HepG2 (cell line): ENCODE measurements at regions not wholly inside any gene's neighbourhood (a gene's known extent, or its start where the extent isn't known, plus 50 kb on each side); places are given as distances from the start of the nearest gene placed in this dataset.

ENCODE experiments used
- ATAC-seq: fragments of 200-7000 bp; cut with Tn5 transposase; 3 replicates; pipeline ENCODE4 v1.9.1; 2020; ENCODE audit warnings: mild to moderate bottlenecking, moderate library complexity
- BruUV-seq: library from RNA; stranded (reverse); fragments of 400-500 nt; replicated peaks from 2 replicates; lab custom pipeline; 2021; lab: Mats Ljungman, UMichigan
- CTCF ChIA-PET: fragments of 300-600 bp; formaldehyde crosslinking; extraction: SDS; loops from one replicate; lab custom pipeline; 2021; ENCODE audit warnings: low total read pairs, inconsistent platforms, low intra/inter-chr PET ratio; lab: Yijun Ruan, JAX
- POLR2A ChIA-PET: fragments of 350-600 bp; sonication (Branson Sonifier 250); formaldehyde crosslinking; loops from one replicate; lab custom pipeline; 2020; ENCODE audit warnings: antibody characterized with exemption, inconsistent platforms; lab: Yijun Ruan, JAX
- DNase-seq: peaks from one replicate; pipeline ENCODE4 v3.0.0-alpha.2; 2015; ENCODE audit warnings: low spot score
- FAIRE-seq: peaks from 3 replicates; lab custom pipeline; 2011; peaks lifted over from hg19 to GRCh38; lab: Jason Lieb, UNC
- H2AFZ ChIP-seq: one replicate; pipeline ENCODE4 v1.6.1; 2011; ENCODE audit warnings: low read length, inconsistent platforms
- H3K27ac ChIP-seq: fragments of 300-600 bp; 3 replicates; pipeline ENCODE4 v1.8.0; 2011; ENCODE audit warnings: mixed run types, mild to moderate bottlenecking, mixed read lengths, low read length, inconsistent platforms; ENCODE audit not compliant: insufficient read depth; ENCODE audit errors: extremely low read length
- H3K27me3 ChIP-seq, 2 experiments: fragments of 200-600 bp in 1 of 2; 2 replicates in 1 of 2; 3 replicates in 1 of 2; pipeline versions ENCODE4 v1.6.0 to v1.8.0; 2011; ENCODE audit warnings: low read length in 2 of 2, mild to moderate bottlenecking in 2 of 2, moderate library complexity in 2 of 2, inconsistent platforms in 1 of 2; ENCODE audit not compliant: insufficient read depth in 2 of 2, control insufficient read depth in 1 of 2
- H3K36me3 ChIP-seq, 2 experiments: fragments of 200-600 bp in 1 of 2; replicated peaks in 1 of 2; 2 replicates in 1 of 2; 3 replicates in 1 of 2; pipeline versions ENCODE4 v1.5.1 to v1.8.0; 2011; ENCODE audit warnings: low read length in 2 of 2, inconsistent platforms in 1 of 2; ENCODE audit not compliant: insufficient read depth in 2 of 2, control insufficient read depth in 1 of 2
- H3K4me1 ChIP-seq: 2 replicates; pipeline ENCODE4 v1.5.1; 2012; ENCODE audit warnings: low read length, inconsistent platforms; ENCODE audit not compliant: insufficient read depth
- H3K4me2 ChIP-seq: 2 replicates; pipeline ENCODE4 v1.6.0; 2011; ENCODE audit warnings: low read depth, low read length, inconsistent platforms
- H3K4me3 ChIP-seq, 3 experiments: fragments of 200-600 bp in 1 of 3; sonication (generic), shearing (Covaris generic) in 1 of 3; replicated peaks in 1 of 3; 2 replicates each; pipeline ENCODE4 v1.5.1; 2011 to 2016; ENCODE audit warnings: low read length in 3 of 3, inconsistent platforms in 2 of 3, low read depth in 2 of 3, mild to moderate bottlenecking in 2 of 3, control low read depth in 1 of 3, mixed read lengths in 1 of 3; ENCODE audit not compliant: insufficient read depth in 1 of 3
- H3K79me2 ChIP-seq: one replicate; pipeline ENCODE4 v1.6.1; 2011; ENCODE audit warnings: low read length, inconsistent platforms; ENCODE audit not compliant: insufficient read depth
- H3K9ac ChIP-seq: 2 replicates; pipeline ENCODE4 v1.6.0; 2011; ENCODE audit warnings: mild to moderate bottlenecking, low read depth, low read length, inconsistent platforms; ENCODE audit not compliant: insufficient read depth
- H3K9me3 ChIP-seq: 2 replicates; pipeline ENCODE4 v1.5.1; 2012; ENCODE audit warnings: mild to moderate bottlenecking, low read length
- H4K20me1 ChIP-seq: 2 replicates; pipeline ENCODE4 v1.6.0; 2011; ENCODE audit warnings: inconsistent platforms, mild to moderate bottlenecking, low read length, moderate library complexity; ENCODE audit not compliant: insufficient read depth
- CHCHD3 ChIP-seq: sonication (generic); formaldehyde crosslinking; IDR thresholded peaks from 2 replicates; pipeline ENCODE4 v1.8.0; 2022; ENCODE audit warnings: mild to moderate bottlenecking, missing genetic modification reagents, moderate library complexity
- FOSL1 ChIP-seq: sonication (generic); formaldehyde crosslinking; IDR thresholded peaks from 2 replicates; pipeline ENCODE4 v1.9.0; 2021; ENCODE audit warnings: missing genetic modification reagents, borderline replicate concordance
- HDAC1 ChIP-seq: sonication (generic); formaldehyde crosslinking; IDR thresholded peaks from 2 replicates; pipeline ENCODE4 v1.5.1; 2020; ENCODE audit warnings: mild to moderate bottlenecking, missing genetic modification reagents
- MZF1 ChIP-seq: sonication (generic); formaldehyde crosslinking; IDR thresholded peaks from 2 replicates; pipeline ENCODE4 v1.8.1; 2023; ENCODE audit warnings: mild to moderate bottlenecking, missing genetic modification reagents, borderline replicate concordance
- NR2F2 ChIP-seq: IDR thresholded peaks from 2 replicates; pipeline ENCODE4 v1.6.1; 2012; ENCODE audit warnings: low read depth, inconsistent platforms, borderline replicate concordance
- RARA ChIP-seq: IDR thresholded peaks from 2 replicates; pipeline ENCODE4 v1.6.1; 2016; ENCODE audit warnings: missing genetic modification reagents, missing compliant biosample characterization
- SPEN ChIP-seq: sonication (generic); formaldehyde crosslinking; IDR thresholded peaks from 2 replicates; pipeline ENCODE4 v1.5.1; 2020; ENCODE audit warnings: low read depth, mild to moderate bottlenecking, missing genetic modification reagents
- SRSF4 ChIP-seq: fragments of 200-400 bp; formaldehyde crosslinking; IDR thresholded peaks from one replicate; pipeline ENCODE4 v1.6.1; 2018; ENCODE audit warnings: mild to moderate bottlenecking, low read depth, low read length, moderate library complexity; ENCODE audit not compliant: poor library complexity, severe bottlenecking
- ZNF331 ChIP-seq: sonication (generic); formaldehyde crosslinking; IDR thresholded peaks from 2 replicates; pipeline ENCODE4 v1.4.0; 2020; ENCODE audit warnings: missing genetic modification reagents
- ZSCAN29 ChIP-seq: sonication (generic); formaldehyde crosslinking; conservative IDR thresholded peaks from 2 replicates; pipeline ENCODE4 v1.4.0; 2020; ENCODE audit warnings: mild to moderate bottlenecking, missing genetic modification reagents
- WGBS: methylation state at CpG from one replicate; pipeline ENCODE4 v1.1.6; 2017; ENCODE audit warnings: low lambda C conversion rate; 5-methylcytosine and 5-hydroxymethylcytosine counted together
- in situ Hi-C: cut with HindIII; loops from 2 replicates; pipeline ENCODE4 v1.10.0; 2017; ENCODE audit warnings: low pct_unique_long_range_greater_than_20kb; ENCODE audit not compliant: extremely low pct_ligation_motif_present
- intact Hi-C: fragments of 100-400 bp; cut with micrococcal nuclease; formaldehyde crosslinking; loops from one replicate; pipeline ENCODE4 v1.10.0; 2022; ENCODE audit not compliant: unreplicated experiment
- TF ChIP-seq, protein P1 (sequence below): sonication (generic); formaldehyde crosslinking; IDR thresholded peaks from 2 replicates; pipeline ENCODE4 v1.5.1; 2020; ENCODE audit warnings: mild to moderate bottlenecking, missing genetic modification reagents
- TF ChIP-seq, protein P2 (sequence below): IDR thresholded peaks from 2 replicates; pipeline ENCODE4 v1.6.1; 2016; ENCODE audit warnings: mild to moderate bottlenecking, missing biosample characterization, missing genetic modification reagents
- TF ChIP-seq, protein P3 (sequence below): sonication (generic); formaldehyde crosslinking; IDR thresholded peaks from 2 replicates; pipeline ENCODE4 v1.4.0; 2020; ENCODE audit warnings: missing genetic modification reagents, borderline replicate concordance
- TF ChIP-seq, protein P4 (sequence below): sonication (generic); formaldehyde crosslinking; IDR thresholded peaks from 2 replicates; pipeline ENCODE4 v1.5.0; 2020; ENCODE audit warnings: missing genetic modification reagents, mild to moderate bottlenecking, borderline replicate concordance

DNA sequence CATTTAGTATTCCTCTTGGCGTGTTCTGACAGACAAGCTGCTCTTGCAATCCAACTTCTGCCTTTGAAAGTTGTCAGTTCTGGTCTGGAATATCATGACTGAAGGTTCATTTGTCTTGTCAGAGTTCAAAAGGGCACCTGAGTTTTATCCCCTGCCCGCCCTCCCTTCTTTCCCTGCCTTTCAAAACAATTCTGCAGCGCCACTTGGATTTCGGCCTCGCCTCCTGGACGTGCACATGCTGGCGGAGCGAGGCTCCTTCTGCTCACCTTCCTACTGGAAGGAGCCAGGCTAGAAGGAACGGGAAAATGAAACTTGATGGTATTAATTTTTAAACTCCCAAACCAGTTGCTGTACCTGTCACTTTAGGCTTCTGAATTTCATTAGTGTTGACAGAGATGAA lies 55.7 kb upstream of the HDGFL1 start (continued):
- TF ChIP-seq, protein P1, sequence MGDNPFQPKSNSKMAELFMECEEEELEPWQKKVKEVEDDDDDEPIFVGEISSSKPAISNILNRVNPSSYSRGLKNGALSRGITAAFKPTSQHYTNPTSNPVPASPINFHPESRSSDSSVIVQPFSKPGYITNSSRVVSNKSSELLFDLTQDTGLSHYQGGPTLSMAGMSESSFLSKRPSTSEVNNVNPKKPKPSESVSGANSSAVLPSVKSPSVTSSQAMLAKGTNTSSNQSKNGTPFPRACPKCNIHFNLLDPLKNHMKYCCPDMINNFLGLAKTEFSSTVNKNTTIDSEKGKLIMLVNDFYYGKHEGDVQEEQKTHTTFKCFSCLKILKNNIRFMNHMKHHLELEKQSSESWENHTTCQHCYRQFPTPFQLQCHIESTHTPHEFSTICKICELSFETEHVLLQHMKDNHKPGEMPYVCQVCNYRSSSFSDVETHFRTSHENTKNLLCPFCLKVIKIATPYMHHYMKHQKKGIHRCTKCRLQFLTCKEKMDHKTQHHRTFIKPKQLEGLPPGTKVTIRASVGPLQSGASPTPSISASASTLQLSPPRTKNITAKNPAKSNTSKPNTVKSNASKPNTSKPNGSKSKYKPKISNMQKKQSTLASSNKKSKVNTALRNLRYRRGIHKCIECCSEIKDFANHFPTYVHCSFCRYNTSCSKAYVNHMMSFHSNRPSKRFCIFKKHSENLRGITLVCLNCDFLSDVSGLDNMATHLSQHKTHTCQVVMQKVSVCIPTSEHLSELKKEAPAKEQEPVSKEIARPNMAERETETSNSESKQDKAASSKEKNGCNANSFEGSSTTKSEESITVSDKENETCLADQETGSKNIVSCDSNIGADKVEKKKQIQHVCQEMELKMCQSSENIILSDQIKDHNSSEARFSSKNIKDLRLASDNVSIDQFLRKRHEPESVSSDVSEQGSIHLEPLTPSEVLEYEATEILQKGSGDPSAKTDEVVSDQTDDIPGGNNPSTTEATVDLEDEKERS (CRISPR knock-in tag): no peak
- TF ChIP-seq, protein P2, sequence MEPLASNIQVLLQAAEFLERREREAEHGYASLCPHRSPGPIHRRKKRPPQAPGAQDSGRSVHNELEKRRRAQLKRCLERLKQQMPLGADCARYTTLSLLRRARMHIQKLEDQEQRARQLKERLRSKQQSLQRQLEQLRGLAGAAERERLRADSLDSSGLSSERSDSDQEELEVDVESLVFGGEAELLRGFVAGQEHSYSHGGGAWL: no peak
- TF ChIP-seq HDAC1 (no peak), NR2F2 (no peak)

DNA sequence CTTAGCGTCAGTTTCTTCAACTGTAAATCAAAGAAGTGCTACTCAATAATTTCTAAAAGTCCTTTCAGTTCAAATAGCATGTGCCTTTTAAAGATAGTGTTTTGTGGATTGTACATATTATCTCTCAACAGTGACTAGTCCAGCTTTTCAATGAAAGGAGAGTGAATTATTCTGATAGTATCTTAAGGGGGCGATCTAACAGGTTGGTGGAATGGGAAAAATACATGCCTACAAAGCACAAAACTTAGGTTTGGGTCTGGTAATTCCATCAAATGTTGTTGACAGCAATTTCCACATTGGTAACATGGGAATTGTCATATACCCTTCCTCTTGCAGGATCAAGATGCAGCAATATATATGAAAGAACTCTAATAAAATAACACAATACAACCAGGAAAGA lies 50.1 kb upstream of the HDGFL1 start:
- Histone ChIP-seq H4K20me1 (no peaks in the 10 kb centered on the region), H3K4me1 (no peaks in the 10 kb centered on the region), H3K4me2 (no peak overlapping the region), H3K36me3 (no peaks in the 10 kb centered on the region)
- no peak for DNase-seq
- POLR2A ChIA-PET: no interaction called here
- intact Hi-C loops: no loop called here
- TF ChIP-seq FOSL1 (CRISPR knock-in tag) (no peak), ZSCAN29 (CRISPR knock-in tag) (no peak), CHCHD3 (no peak), SPEN (CRISPR knock-in tag) (no peak), ZNF331 (no peak), MZF1 (CRISPR knock-in tag) (no peak), SRSF4 (no peak), RARA (CRISPR knock-in tag) (no peak)
- TF ChIP-seq, protein P3, sequence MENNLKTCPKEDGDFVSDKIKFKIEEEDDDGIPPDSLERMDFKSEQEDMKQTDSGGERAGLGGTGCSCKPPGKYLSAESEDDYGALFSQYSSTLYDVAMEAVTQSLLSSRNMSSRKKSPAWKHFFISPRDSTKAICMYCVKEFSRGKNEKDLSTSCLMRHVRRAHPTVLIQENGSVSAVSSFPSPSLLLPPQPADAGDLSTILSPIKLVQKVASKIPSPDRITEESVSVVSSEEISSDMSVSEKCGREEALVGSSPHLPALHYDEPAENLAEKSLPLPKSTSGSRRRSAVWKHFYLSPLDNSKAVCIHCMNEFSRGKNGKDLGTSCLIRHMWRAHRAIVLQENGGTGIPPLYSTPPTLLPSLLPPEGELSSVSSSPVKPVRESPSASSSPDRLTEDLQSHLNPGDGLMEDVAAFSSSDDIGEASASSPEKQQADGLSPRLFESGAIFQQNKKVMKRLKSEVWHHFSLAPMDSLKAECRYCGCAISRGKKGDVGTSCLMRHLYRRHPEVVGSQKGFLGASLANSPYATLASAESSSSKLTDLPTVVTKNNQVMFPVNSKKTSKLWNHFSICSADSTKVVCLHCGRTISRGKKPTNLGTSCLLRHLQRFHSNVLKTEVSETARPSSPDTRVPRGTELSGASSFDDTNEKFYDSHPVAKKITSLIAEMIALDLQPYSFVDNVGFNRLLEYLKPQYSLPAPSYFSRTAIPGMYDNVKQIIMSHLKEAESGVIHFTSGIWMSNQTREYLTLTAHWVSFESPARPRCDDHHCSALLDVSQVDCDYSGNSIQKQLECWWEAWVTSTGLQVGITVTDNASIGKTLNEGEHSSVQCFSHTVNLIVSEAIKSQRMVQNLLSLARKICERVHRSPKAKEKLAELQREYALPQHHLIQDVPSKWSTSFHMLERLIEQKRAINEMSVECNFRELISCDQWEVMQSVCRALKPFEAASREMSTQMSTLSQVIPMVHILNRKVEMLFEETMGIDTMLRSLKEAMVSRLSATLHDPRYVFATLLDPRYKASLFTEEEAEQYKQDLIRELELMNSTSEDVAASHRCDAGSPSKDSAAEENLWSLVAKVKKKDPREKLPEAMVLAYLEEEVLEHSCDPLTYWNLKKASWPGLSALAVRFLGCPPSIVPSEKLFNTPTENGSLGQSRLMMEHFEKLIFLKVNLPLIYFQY: no peak
- TF ChIP-seq, protein P4, sequence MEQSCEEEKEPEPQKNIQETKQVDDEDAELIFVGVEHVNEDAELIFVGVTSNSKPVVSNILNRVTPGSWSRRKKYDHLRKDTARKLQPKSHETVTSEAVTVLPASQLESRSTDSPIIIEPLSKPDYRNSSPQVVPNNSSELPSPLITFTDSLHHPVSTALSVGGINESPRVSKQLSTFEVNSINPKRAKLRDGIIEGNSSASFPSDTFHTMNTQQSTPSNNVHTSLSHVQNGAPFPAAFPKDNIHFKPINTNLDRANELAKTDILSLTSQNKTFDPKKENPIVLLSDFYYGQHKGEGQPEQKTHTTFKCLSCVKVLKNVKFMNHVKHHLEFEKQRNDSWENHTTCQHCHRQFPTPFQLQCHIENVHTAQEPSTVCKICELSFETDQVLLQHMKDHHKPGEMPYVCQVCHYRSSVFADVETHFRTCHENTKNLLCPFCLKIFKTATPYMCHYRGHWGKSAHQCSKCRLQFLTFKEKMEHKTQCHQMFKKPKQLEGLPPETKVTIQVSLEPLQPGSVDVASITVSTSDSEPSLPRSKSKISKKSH (CRISPR knock-in tag): no peak
- TF ChIP-seq, all 625 proteins: peak for 0
- CTCF ChIA-PET: no interaction called here
- BruUV-seq: no TSS peak
- H3K9me3 ChIP-seq: peaks cover 88% of the 10 kb centered on the region
- no peak overlapping the region for H2AFZ ChIP-seq
- no peak overlapping the region for H3K27ac ChIP-seq
- no peak overlapping the region for H3K9ac ChIP-seq
- H3K4me3 ChIP-seq: no peak overlapping the region
- H3K27me3 ChIP-seq: no peaks in the 10 kb centered on the region
- no peak for FAIRE-seq
- in situ Hi-C loops: no loop called here
- 1% methylated on average over 2 of the region's 2 CpGs for WGBS
- no peak for ATAC-seq
- no peaks in the 10 kb centered on the region for H3K79me2 ChIP-seq
